ENCODE measurements at regions not wholly inside any gene's neighbourhood (a gene's known extent, or its start where the extent isn't known, plus 50 kb on each side); places are given as distances from the start of the nearest gene placed in this dataset.

DNA sequence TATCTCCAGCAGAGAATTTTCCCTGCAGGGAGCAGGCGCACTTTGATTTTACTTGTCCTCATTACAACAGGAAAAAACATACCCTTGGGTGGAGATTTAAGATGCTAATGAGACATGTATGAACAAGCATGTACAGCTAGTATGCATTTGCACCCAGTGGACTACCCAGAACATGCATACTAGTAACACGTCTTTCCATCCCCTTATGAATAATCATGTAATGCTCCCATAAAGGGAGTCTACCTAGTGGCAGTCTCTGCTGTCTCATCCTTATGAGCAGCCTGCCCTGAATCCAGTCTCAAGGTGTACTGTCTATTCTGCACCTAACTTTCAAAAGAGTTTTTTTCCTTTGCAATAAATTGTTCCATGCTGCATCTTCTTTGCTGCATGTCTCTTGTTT, 1222.0 kb downstream of the ROBO1 start:
- TF ChIP-seq, protein P1, sequence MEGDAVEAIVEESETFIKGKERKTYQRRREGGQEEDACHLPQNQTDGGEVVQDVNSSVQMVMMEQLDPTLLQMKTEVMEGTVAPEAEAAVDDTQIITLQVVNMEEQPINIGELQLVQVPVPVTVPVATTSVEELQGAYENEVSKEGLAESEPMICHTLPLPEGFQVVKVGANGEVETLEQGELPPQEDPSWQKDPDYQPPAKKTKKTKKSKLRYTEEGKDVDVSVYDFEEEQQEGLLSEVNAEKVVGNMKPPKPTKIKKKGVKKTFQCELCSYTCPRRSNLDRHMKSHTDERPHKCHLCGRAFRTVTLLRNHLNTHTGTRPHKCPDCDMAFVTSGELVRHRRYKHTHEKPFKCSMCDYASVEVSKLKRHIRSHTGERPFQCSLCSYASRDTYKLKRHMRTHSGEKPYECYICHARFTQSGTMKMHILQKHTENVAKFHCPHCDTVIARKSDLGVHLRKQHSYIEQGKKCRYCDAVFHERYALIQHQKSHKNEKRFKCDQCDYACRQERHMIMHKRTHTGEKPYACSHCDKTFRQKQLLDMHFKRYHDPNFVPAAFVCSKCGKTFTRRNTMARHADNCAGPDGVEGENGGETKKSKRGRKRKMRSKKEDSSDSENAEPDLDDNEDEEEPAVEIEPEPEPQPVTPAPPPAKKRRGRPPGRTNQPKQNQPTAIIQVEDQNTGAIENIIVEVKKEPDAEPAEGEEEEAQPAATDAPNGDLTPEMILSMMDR (conservative IDR thresholded peaks at IDR 0.05; ENCODE audit: low read length), result no peak
- no peak for TF ChIP-seq EZH2phosphoT487 (IDR thresholded peaks at IDR 0.05; ENCODE audit: borderline replicate concordance, low read depth, low read length)
